Stomach (tissue), 8 donors: ENCODE measurements at regions not wholly inside any gene's neighbourhood (a gene's known extent, or its start where the extent isn't known, plus 50 kb on each side); places are given as distances from the start of the nearest gene placed in this dataset.
A peak's percentile ranks its signal among the peaks of the same experiment; 100 is the strongest.

Experiments used
- DNase-seq, 2 donors: peaks; one replicate each; pipeline versions ENCODE4 v3.0.0 to v3.0.0-alpha.2; 2013 to 2019
- H3K27ac ChIP-seq, 5 donors: fragments of 200-600 bp in 4 of 5; sonication (generic) in 4 of 5; one replicate each; pipeline ENCODE4 v1.5.1; 2013 to 2019; ENCODE audit warnings: mild to moderate bottlenecking in 1 of 5, moderate library complexity in 1 of 5
- H3K27me3 ChIP-seq, 3 donors: fragments of 200-600 bp; sonication (generic); one replicate each; pipeline ENCODE4 v1.5.1; 2017 to 2019; ENCODE audit warnings: mixed run types in 1 of 3
- H3K36me3 ChIP-seq, 4 donors: fragments of 200-600 bp; sonication (generic); 1 replicate in 3 of 4; 2 replicates in 1 of 4; pipeline ENCODE4 v1.5.1; 2016 to 2019
- H3K4me1 ChIP-seq, 4 donors: fragments of 200-600 bp; sonication (generic); one replicate each; pipeline ENCODE4 v1.5.1; 2016 to 2019
- H3K4me3 ChIP-seq, 4 donors: fragments of 200-600 bp; sonication (generic) in 3 of 4; one replicate each; pipeline ENCODE4 v1.5.1; 2016 to 2019; ENCODE audit warnings: mild to moderate bottlenecking in 1 of 4
- H3K9me3 ChIP-seq, 4 donors: fragments of 200-600 bp; sonication (generic); one replicate each; pipeline ENCODE4 v1.5.1; 2016 to 2019
- CTCF ChIP-seq, 7 experiments: fragments of 450-650 bp in 4 of 7; fragments of 200-600 bp in 3 of 7; sonication (generic) in 3 of 7; IDR thresholded peaks; one replicate each; pipeline ENCODE4 v1.5.1; 2016 to 2019; ENCODE audit warnings: antibody characterized with exemption in 7 of 7, control low read depth in 2 of 7, mild to moderate bottlenecking in 1 of 7
- EP300 ChIP-seq: sonication (generic); formaldehyde crosslinking; IDR thresholded peaks from one replicate; pipeline ENCODE4 v1.6.1; 2017; ENCODE audit warnings: antibody characterized with exemption
- POLR2A ChIP-seq, 4 donors: fragments of 450-650 bp; IDR thresholded peaks; one replicate each; pipeline ENCODE4 v1.6.1; 2016; ENCODE audit warnings: antibody characterized with exemption in 4 of 4, control low read depth in 2 of 4, mild to moderate bottlenecking in 1 of 4, moderate library complexity in 1 of 4
- POLR2AphosphoS5 ChIP-seq, 3 donors: sonication (generic); formaldehyde crosslinking; IDR thresholded peaks; one replicate each; pipeline ENCODE4 v1.6.1; 2016; ENCODE audit warnings: antibody characterized with exemption in 3 of 3
- WGBS, 5 donors: extraction: QIAGEN DNeasy Blood & Tissue Kit in 3 of 5; methylation state at CpG; one replicate each; pipeline versions ENCODE4 v1.1.5 to v1.1.7; 2013 to 2018; 5-methylcytosine and 5-hydroxymethylcytosine counted together
- intact Hi-C: fragments of 100-400 bp; cut with DNase I; formaldehyde crosslinking; loops from one replicate; pipeline ENCODE4 v1.15.1; 2023; ENCODE audit warnings: low total_unique reads
- donor health status: healthy with polysubstance abuse.
- donor health status: Bipolar disorder and iron deficiency.
- donor health status: healthy.

GRCh38 chr14:34012978-34013720, 62.3 kb upstream of the EGLN3 start:
- Histone ChIP-seq H3K4me3 (no peak overlapping the region), H3K4me1 (peaks cover 0 to 14% (median 11%) of the 10 kb centered on the region in 4 donors), H3K9me3 (no peaks in the 10 kb centered on the region), H3K27me3 (no peaks in the 10 kb centered on the region), H3K36me3 (no peaks in the 10 kb centered on the region), H3K27ac (peak overlapping the region in 3 of 5 donors; percentile 1 to 70 (median 3))
- DNase-seq = peak in 1 of 2 donors; percentile 67
- 42 to 68% (median 54%) methylated on average over 9 of the region's 9 CpGs for WGBS, 5 donors
- intact Hi-C loops = no loop called here
- no peak for TF ChIP-seq CTCF (IDR thresholded peaks at IDR 0.05)
- no peak for TF ChIP-seq POLR2A (IDR thresholded peaks at IDR 0.05)
- no peak for TF ChIP-seq EP300
- peak in 1 of 3 donors; percentile 36 for TF ChIP-seq POLR2AphosphoS5 (IDR thresholded peaks at IDR 0.05)

- Histone ChIP-seq H3K4me3 (no peak overlapping the region), H3K4me1 (peaks cover 0 to 14% (median 11%) of the 10 kb centered on the region in 4 donors), H3K36me3 (no peaks in the 10 kb centered on the region), H3K9me3 (no peaks in the 10 kb centered on the region), H3K27ac (no peak overlapping the region), H3K27me3 (no peaks in the 10 kb centered on the region)
- TF ChIP-seq POLR2A (IDR thresholded peaks at IDR 0.05) (no peak), POLR2AphosphoS5 (IDR thresholded peaks at IDR 0.05) (no peak), EP300 (no peak), CTCF (IDR thresholded peaks at IDR 0.05) (no peak)
- WGBS, 5 donors = 65 to 91% (median 76%) methylated on average over 6 of the region's 6 CpGs
- intact Hi-C loops = no loop called here
- no peak for DNase-seq
Measured at GRCh38 chr14:34012369-34012768, 61.5 kb upstream of the EGLN3 start.

GRCh38 chr14:34009956-34010355, 59.1 kb upstream of the EGLN3 start:
- intact Hi-C loops = no loop called here
- H3K4me1 ChIP-seq = peaks cover 0 to 14% (median 11%) of the 10 kb centered on the region in 4 donors
- WGBS, 5 donors = 93 to 96% (median 96%) methylated on average over 5 of the region's 5 CpGs

GRCh38 chr14:34007902-34008301, 57.0 kb upstream of the EGLN3 start:
- no peak for DNase-seq
- H3K27me3 ChIP-seq = no peaks in the 10 kb centered on the region
- H3K4me3 ChIP-seq = no peak overlapping the region
- H3K4me1 ChIP-seq = no peaks in the 10 kb centered on the region
- TF ChIP-seq EP300 (no peak), POLR2A (IDR thresholded peaks at IDR 0.05) (no peak), CTCF (IDR thresholded peaks at IDR 0.05) (no peak), POLR2AphosphoS5 (IDR thresholded peaks at IDR 0.05) (no peak)
- 57 to 96% (median 90%) methylated on average over 2 to 3 of the region's 3 CpGs for WGBS, 5 donors
- no peak overlapping the region for H3K27ac ChIP-seq
- intact Hi-C loops = no loop called here
- H3K36me3 ChIP-seq = no peaks in the 10 kb centered on the region
- H3K9me3 ChIP-seq = no peaks in the 10 kb centered on the region

More at GRCh38 chr14:34009956-34010355, 59.1 kb upstream of the EGLN3 start:
- H3K9me3 ChIP-seq = no peaks in the 10 kb centered on the region
- H3K27me3 ChIP-seq = no peaks in the 10 kb centered on the region
- no peak overlapping the region for H3K27ac ChIP-seq
- H3K4me3 ChIP-seq = no peak overlapping the region
- no peak for DNase-seq
- no peaks in the 10 kb centered on the region for H3K36me3 ChIP-seq
- TF ChIP-seq POLR2A (IDR thresholded peaks at IDR 0.05) (no peak), CTCF (IDR thresholded peaks at IDR 0.05) (no peak), EP300 (no peak), POLR2AphosphoS5 (IDR thresholded peaks at IDR 0.05) (no peak)
